NB4 (cell line): ENCODE measurements at regions not wholly inside any gene's neighbourhood (a gene's known extent, or its start where the extent isn't known, plus 50 kb on each side); places are given as distances from the start of the nearest gene placed in this dataset.

Source experiments
- DNase-seq: peaks from one replicate; pipeline ENCODE4 v3.0.0; 2010; ENCODE audit warnings: low read depth
- H3K4me3 ChIP-seq: one replicate; pipeline ENCODE4 v1.5.1; 2011; ENCODE audit warnings: mild to moderate bottlenecking, low read depth, low read length, moderate library complexity
- MAX ChIP-seq: IDR thresholded peaks from 2 replicates; pipeline ENCODE4 v1.6.1; 2011; ENCODE audit warnings: low read depth, low read length
- MYC ChIP-seq: IDR thresholded peaks from 2 replicates; pipeline ENCODE4 v1.6.1; 2011; ENCODE audit warnings: low read depth, low read length
- POLR2A ChIP-seq: IDR thresholded peaks from 2 replicates; pipeline ENCODE4 v1.6.1; 2011; ENCODE audit warnings: mild to moderate bottlenecking; ENCODE audit not compliant: insufficient read length; ENCODE audit errors: extremely low read depth
- TF ChIP-seq, protein P1 (sequence below): IDR thresholded peaks from one replicate; pipeline ENCODE4 v1.5.1; 2012; ENCODE audit warnings: low read depth, low read length

- no peak overlapping the region for H3K4me3 ChIP-seq
- TF ChIP-seq, protein P1, sequence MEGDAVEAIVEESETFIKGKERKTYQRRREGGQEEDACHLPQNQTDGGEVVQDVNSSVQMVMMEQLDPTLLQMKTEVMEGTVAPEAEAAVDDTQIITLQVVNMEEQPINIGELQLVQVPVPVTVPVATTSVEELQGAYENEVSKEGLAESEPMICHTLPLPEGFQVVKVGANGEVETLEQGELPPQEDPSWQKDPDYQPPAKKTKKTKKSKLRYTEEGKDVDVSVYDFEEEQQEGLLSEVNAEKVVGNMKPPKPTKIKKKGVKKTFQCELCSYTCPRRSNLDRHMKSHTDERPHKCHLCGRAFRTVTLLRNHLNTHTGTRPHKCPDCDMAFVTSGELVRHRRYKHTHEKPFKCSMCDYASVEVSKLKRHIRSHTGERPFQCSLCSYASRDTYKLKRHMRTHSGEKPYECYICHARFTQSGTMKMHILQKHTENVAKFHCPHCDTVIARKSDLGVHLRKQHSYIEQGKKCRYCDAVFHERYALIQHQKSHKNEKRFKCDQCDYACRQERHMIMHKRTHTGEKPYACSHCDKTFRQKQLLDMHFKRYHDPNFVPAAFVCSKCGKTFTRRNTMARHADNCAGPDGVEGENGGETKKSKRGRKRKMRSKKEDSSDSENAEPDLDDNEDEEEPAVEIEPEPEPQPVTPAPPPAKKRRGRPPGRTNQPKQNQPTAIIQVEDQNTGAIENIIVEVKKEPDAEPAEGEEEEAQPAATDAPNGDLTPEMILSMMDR = no peak
- no peak for TF ChIP-seq MAX
- no peak for TF ChIP-seq MYC
- TF ChIP-seq POLR2A = no peak
These were observed 110.5 kb upstream of the HABP2 start for GRCh38 chr10:113442336-113442735.

DNA sequence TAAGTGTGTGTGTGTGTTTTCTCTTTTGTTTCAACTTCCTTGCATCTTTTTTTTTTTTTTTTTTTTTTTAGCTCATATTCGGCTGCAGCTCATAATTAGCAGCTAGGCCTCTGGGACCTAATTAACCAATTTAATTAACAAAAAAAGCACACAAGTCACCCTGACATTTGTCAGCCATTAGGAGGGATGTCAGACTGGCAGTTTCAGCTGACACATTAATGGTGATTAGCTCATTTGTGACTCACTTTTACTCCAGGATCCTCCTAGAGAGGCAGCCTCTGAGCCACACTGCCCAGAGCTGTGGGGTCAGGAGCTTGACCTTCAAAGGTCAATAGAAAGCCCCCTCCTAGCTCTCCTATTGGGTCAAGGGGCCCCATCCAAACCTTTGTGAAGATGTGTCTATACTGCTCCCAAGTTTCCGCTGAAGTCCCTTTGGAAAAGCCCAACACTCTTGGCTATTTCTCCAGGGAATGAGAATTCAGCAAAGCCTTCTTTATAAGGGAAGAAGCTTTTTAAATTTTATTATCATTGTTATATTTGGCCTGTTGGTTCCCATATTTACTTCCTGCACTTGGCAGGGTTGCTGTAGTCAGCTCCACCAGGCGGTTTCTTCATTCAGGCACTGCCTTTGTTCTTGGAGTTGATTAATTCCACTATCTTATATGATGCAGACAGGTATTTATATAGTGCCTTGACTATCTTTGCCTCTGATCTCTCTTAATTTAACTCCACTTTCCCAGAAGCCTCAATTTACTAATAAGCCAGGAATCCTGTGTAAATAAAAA, 109.5 kb upstream of the HABP2 start:
- DNase-seq = no peak
- TF ChIP-seq POLR2A (no peak), MYC (no peak), MAX (no peak)
- TF ChIP-seq, protein P1 = no peak

More at GRCh38 chr10:113442336-113442735, 110.5 kb upstream of the HABP2 start:
- peak; percentile 23 for DNase-seq

DNA sequence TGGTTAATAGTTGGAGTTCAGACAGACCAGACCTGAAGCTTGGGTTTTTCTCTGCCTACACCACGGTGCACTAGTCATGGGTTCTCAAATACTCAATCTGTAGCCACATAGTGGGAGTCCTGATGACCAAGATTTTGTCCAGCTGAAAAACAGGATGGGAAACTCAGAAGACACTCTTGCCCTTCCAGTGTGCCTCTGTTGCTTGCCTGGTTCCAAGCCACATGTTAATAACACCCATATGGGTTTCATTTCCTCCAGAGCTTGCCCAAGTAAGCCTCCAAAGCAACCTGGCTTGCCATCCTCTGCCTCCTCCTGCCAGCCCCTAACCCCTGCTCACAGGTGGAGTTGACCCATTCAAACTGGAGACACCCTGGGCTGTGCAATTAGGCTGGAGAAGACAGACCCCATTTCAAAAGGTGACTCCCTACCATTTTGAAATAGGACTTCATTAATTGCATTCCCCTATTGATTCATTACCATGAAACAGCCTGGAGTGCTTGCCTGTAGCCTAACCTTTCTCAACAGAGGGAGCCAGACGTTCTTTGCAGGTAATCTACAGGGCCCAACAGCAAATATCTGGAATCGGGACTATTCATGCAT, 108.0 kb upstream of the HABP2 start:
- no peak for DNase-seq
- TF ChIP-seq POLR2A = no peak
- TF ChIP-seq MAX = no peak
- TF ChIP-seq, protein P1 = no peak
- TF ChIP-seq MYC = no peak
- H3K4me3 ChIP-seq = no peak overlapping the region

More for the DNA sequence above, 109.5 kb upstream of the HABP2 start:
- no peak overlapping the region for H3K4me3 ChIP-seq

- TF ChIP-seq, protein P1 = no peak
- TF ChIP-seq MYC = no peak
- TF ChIP-seq POLR2A = no peak
- no peak for TF ChIP-seq MAX
- peak; percentile 6 for DNase-seq
- no peak overlapping the region for H3K4me3 ChIP-seq
These were observed 107.1 kb upstream of the HABP2 start for GRCh38 chr10:113445736-113446135.

DNA sequence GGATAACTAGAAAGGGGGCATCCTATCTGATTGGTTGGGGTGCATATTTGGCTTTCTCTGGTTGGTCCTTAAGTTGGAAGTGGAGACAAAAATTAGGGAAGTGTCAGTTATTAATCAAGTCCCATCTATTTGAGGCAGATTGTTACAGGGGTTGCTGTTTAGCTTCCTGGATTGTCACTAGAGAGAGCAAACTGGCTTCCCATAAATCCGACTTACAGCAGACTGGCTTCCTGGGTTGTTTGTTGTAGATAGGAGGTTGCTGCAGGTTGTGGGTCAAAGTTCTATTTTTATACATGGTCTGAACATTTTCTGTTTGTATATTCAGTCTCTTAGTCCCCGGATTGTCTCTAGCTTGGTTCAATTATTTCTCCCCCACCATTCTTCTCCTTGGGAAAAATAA, 106.1 kb upstream of the HABP2 start:
- H3K4me3 ChIP-seq = no peak overlapping the region
- TF ChIP-seq POLR2A (no peak), MYC (no peak), MAX (no peak)
- TF ChIP-seq, protein P1 = no peak
- no peak for DNase-seq
